ENCODE measurements at regions not wholly inside any gene's neighbourhood (a gene's known extent, or its start where the extent isn't known, plus 50 kb on each side); places are given as distances from the start of the nearest gene placed in this dataset.
"Not testable (repeated sequence)": the region's sequence is repeated elsewhere in the genome, so short reads cannot be mapped to it uniquely, and the experiment has no call there.

DNA sequence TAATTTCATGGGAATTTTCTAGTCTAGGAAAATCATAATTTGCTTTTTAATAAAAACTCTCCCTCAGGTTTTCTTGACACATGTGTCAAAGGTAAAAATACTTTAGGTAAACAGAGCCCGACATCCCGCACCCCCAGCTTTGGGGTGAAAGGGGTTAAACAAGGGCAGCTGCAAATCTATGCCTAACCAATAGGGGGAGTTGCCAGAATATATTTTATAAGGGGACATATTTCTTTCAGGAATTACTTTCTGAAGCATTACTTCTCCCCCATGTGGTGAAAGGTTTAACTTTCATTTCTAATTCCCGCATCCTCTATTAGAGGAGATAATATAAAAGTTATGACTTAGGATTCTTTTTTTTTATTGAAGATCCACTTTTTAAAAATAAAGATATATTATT is 53.9 kb upstream of the HEPH start:
- Mint-ChIP-seq H3K4me3 (no peak overlapping the region), H3K27ac (no peak overlapping the region), H3K4me1 (ENCODE audit: low read depth) (peaks cover 7% of the 10 kb centered on the region), H3K27me3 (ENCODE audit: low read depth) (no peaks in the 10 kb centered on the region), H3K36me3 (ENCODE audit: low read depth) (no peaks in the 10 kb centered on the region), H3K9me3 (peaks cover 5% of the 10 kb centered on the region)
- DNase-seq, result peak; percentile 8
- intact Hi-C loops (cut with micrococcal nuclease), result loop anchor here (1.0 to 10.0 kb wide), 7 partner anchors 79 to 615 kb away; no protein-coding TSS in a partner anchor
- CTCF ChIA-PET, result interaction anchor here (0.7 to 1.9 kb wide), 13 partner anchors 8 to 1056 kb away, joined by 3 to 5 read pairs (median 4); no protein-coding TSS in a partner anchor

DNA sequence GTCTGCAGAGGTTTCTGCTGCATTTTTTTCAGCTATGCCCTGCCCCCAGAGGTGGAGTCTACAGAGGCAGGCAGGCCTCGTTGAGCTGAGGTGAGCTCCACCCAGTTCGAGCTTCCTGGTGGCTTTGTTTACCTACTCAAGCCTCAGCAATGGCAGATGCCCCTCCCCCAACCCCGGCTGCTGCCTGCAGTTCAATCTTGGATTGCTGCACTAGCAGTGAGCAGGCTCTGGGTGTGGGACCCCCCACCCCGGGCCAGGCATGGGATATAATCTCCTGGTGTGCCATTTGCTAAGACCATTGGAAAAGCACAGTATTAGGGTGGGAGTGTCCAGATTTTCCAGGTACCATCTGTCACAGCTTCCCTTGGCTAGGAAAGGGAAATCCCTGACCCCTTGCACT is 56.2 kb upstream of the HEPH start:
- not testable (repeated sequence) for H3K27me3 Mint-ChIP-seq (ENCODE audit: low read depth); H3K4me3 Mint-ChIP-seq; DNase-seq

DNA sequence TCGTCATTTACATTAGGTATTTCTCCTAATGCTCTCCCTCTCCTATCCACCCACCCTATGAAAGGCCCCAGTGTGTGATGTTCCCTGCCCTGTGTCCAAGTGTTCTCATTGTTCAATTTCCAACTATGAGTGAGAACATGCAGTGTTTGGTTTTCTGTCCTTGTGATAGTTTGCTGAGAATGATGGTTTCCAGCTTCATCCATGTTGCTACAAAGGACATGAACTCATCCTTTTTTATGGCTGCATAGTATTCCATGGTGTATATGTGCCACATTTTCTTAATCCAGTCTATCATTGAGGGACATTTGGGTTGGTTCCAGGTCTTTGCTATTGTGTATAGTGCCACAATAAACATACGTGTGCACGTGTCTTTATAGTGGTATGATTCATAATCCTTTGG is 61.6 kb upstream of the HEPH start:
- H3K27me3 Mint-ChIP-seq (ENCODE audit: low read depth); H3K36me3 Mint-ChIP-seq (ENCODE audit: low read depth); H3K4me1 Mint-ChIP-seq (ENCODE audit: low read depth); H3K4me3 Mint-ChIP-seq; intact Hi-C loops (cut with micrococcal nuclease); H3K9me3 Mint-ChIP-seq; DNase-seq; H3K27ac Mint-ChIP-seq: not testable (repeated sequence)
- CTCF ChIA-PET, result interaction anchor here (1.7 kb wide), 1 partner anchor 7 kb away, joined by 3 read pairs; no protein-coding TSS in a partner anchor

More for the DNA sequence above, 56.2 kb upstream of the HEPH start:
- H3K36me3 Mint-ChIP-seq (ENCODE audit: low read depth); H3K4me1 Mint-ChIP-seq (ENCODE audit: low read depth); H3K27ac Mint-ChIP-seq; H3K9me3 Mint-ChIP-seq; intact Hi-C loops (cut with micrococcal nuclease); CTCF ChIA-PET: not testable (repeated sequence)

GRCh38 chrX:66098162-66098561 is 58.3 kb upstream of the VSIG4 start:
- Mint-ChIP-seq H3K9me3 (no peaks in the 10 kb centered on the region), H3K27ac (no peak overlapping the region), H3K27me3 (ENCODE audit: low read depth) (no peaks in the 10 kb centered on the region), H3K4me1 (ENCODE audit: low read depth) (no peaks in the 10 kb centered on the region), H3K4me3 (no peak overlapping the region), H3K36me3 (ENCODE audit: low read depth) (no peaks in the 10 kb centered on the region)
- DNase-seq, result no peak
- CTCF ChIA-PET, result no interaction called here
- intact Hi-C loops (cut with micrococcal nuclease), result no loop called here

- DNase-seq; H3K4me3 Mint-ChIP-seq; H3K36me3 Mint-ChIP-seq (ENCODE audit: low read depth); intact Hi-C loops (cut with micrococcal nuclease); H3K4me1 Mint-ChIP-seq (ENCODE audit: low read depth); H3K27ac Mint-ChIP-seq; H3K9me3 Mint-ChIP-seq; H3K27me3 Mint-ChIP-seq (ENCODE audit: low read depth): not testable (repeated sequence)
- CTCF ChIA-PET, result interaction anchor here (0.5 kb wide), 1 partner anchor 394 kb away, joined by 3 read pairs; no protein-coding TSS in a partner anchor
These were observed 57.1 kb upstream of the VSIG4 start for GRCh38 chrX:66096987-66097386.

DNA sequence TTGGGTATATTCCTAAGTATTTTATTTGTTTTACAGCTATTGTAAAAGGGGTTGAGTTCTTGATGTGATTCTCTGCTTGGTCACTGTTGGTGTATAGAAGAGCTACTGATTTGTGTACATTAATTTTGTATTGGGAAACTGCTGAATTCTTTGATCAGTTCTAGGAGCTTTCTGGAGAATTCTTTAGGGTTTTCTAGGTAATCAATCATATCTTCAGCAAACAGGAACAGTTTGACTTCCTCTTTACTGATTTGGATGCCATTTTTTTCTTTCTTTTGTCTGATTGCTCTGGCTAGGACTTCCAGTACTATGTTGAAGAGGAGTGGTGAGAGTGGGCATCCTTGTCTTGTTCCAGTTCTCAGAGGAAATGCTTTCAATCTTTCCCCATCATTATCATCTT is 50.1 kb upstream of the VSIG4 start:
- H3K4me1 Mint-ChIP-seq (ENCODE audit: low read depth); H3K27me3 Mint-ChIP-seq (ENCODE audit: low read depth); H3K9me3 Mint-ChIP-seq; H3K27ac Mint-ChIP-seq; intact Hi-C loops (cut with micrococcal nuclease); CTCF ChIA-PET; H3K4me3 Mint-ChIP-seq; H3K36me3 Mint-ChIP-seq (ENCODE audit: low read depth); DNase-seq: not testable (repeated sequence)
